Type B pancreatic cell (in vitro differentiated cells): ENCODE measurements at regions not wholly inside any gene's neighbourhood (a gene's known extent, or its start where the extent isn't known, plus 50 kb on each side); places are given as distances from the start of the nearest gene placed in this dataset.

Experiments used
- DNase-seq: peaks from one replicate; pipeline ENCODE4 v3.0.0; 2021; ENCODE audit warnings: mixed read lengths; ENCODE audit not compliant: unreplicated experiment; ENCODE audit errors: extremely low spot score
- H3K27ac Mint-ChIP-seq: 2 replicates; pipeline ENCODE4 v1.8.0; 2021; ENCODE audit warnings: mild to moderate bottlenecking, mixed read lengths
- H3K27me3 Mint-ChIP-seq: 2 replicates; pipeline ENCODE4 v1.8.0; 2021; ENCODE audit warnings: mixed read lengths
- H3K36me3 Mint-ChIP-seq: 2 replicates; pipeline ENCODE4 v1.8.0; 2021; ENCODE audit warnings: mixed read lengths
- H3K4me1 Mint-ChIP-seq: one replicate; pipeline ENCODE4 v1.8.0; 2021; ENCODE audit warnings: mixed read lengths; ENCODE audit not compliant: unreplicated experiment
- H3K4me3 Mint-ChIP-seq: 2 replicates; pipeline ENCODE4 v1.8.0; 2021; ENCODE audit warnings: mild to moderate bottlenecking, mixed read lengths
- H3K9me3 Mint-ChIP-seq: 2 replicates; pipeline ENCODE4 v1.8.0; 2021; ENCODE audit warnings: mixed read lengths
- TF ChIP-seq, protein P1 (sequence below): fragments of 200-600 bp; sonication (generic); conservative IDR thresholded peaks from 2 replicates; pipeline ENCODE4 v1.5.0; 2021; ENCODE audit warnings: antibody characterized with exemption, mild to moderate bottlenecking

DNA sequence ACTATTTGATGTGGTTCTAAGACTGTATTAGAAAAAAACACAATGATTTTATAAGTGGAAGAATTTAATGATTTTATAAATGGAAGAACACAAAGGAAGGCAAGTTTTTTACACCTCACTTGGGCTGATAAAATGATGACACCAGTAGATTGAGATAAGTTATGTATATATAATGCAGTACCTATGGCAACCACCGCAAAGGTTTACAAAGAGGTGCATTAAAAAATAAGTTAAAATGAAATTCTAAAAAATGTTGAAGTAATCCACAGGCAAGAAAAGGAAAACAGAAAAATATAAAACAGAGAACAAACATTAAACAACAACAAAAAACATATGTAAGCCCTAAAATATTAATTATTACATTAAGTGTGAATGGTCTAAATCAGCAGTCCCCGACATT, 490.9 kb upstream of the AADAT start:
- H3K4me3 Mint-ChIP-seq, result no peak overlapping the region
- H3K27me3 Mint-ChIP-seq, result no peaks in the 10 kb centered on the region
- no peaks in the 10 kb centered on the region for H3K36me3 Mint-ChIP-seq
- no peak overlapping the region for H3K27ac Mint-ChIP-seq
- no peak for DNase-seq
- peaks cover 6% of the 10 kb centered on the region for H3K9me3 Mint-ChIP-seq
- no peaks in the 10 kb centered on the region for H3K4me1 Mint-ChIP-seq
- TF ChIP-seq, protein P1, sequence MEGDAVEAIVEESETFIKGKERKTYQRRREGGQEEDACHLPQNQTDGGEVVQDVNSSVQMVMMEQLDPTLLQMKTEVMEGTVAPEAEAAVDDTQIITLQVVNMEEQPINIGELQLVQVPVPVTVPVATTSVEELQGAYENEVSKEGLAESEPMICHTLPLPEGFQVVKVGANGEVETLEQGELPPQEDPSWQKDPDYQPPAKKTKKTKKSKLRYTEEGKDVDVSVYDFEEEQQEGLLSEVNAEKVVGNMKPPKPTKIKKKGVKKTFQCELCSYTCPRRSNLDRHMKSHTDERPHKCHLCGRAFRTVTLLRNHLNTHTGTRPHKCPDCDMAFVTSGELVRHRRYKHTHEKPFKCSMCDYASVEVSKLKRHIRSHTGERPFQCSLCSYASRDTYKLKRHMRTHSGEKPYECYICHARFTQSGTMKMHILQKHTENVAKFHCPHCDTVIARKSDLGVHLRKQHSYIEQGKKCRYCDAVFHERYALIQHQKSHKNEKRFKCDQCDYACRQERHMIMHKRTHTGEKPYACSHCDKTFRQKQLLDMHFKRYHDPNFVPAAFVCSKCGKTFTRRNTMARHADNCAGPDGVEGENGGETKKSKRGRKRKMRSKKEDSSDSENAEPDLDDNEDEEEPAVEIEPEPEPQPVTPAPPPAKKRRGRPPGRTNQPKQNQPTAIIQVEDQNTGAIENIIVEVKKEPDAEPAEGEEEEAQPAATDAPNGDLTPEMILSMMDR, result peak; percentile 61

- H3K4me1 Mint-ChIP-seq, result no peaks in the 10 kb centered on the region
- H3K4me3 Mint-ChIP-seq, result no peak overlapping the region
- no peak for DNase-seq
- H3K27me3 Mint-ChIP-seq, result peaks cover 4% of the 10 kb centered on the region
- H3K27ac Mint-ChIP-seq, result no peak overlapping the region
- TF ChIP-seq, protein P1, result no peak
- no peaks in the 10 kb centered on the region for H3K36me3 Mint-ChIP-seq
- H3K9me3 Mint-ChIP-seq, result peaks cover 3% of the 10 kb centered on the region
Measured at GRCh38 chr4:170538821-170539473, 449.2 kb upstream of the AADAT start.

DNA sequence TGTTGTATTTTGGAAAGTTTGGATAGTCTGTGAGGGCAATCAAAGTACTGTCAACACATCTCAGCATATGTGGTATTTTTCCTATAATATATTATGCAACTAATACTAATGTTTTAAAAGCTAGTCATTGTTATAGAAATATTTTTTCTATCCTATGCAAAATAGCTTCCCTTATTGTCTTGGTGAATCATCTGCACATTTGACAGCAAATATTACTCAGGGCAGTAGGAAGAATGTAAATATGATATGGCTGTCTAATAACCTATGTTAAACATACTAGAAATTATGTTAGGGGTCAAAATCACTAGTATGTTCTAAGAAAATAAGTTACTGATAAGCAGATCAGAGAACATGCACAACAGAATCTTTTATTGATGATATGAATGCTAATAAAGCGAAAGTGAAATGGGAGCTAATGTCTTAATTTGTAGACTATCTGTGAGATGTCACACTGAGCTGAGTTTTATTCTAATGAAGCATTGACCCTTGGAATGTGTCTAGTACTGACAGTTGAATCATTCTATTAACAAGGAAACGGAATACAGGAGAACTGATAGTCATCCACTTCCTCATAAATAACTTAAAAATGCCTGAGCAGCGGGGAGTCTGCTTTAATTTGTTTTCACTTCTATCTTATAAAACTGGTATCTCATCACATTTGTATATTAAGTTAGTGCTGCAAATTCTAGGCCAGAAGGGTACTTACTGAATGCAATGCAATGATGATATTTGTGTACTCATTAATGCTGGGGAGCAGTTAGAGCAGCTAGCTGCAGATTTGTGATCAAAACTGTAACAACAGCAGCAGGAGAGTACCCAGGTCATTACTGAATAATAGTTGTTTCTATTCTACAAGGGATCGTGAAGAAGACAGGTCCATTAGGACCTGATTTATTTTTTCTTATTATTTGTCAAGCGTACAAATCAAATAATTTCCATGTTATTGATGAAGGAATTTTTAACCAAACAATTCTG, 440.3 kb upstream of the AADAT start:
- TF ChIP-seq, protein P1, result no peak
- H3K4me1 Mint-ChIP-seq, result no peaks in the 10 kb centered on the region
- H3K27ac Mint-ChIP-seq, result no peak overlapping the region
- H3K9me3 Mint-ChIP-seq, result no peaks in the 10 kb centered on the region
- no peak for DNase-seq
- H3K36me3 Mint-ChIP-seq, result no peaks in the 10 kb centered on the region
- peaks cover 4% of the 10 kb centered on the region for H3K27me3 Mint-ChIP-seq
- H3K4me3 Mint-ChIP-seq, result no peak overlapping the region

DNA sequence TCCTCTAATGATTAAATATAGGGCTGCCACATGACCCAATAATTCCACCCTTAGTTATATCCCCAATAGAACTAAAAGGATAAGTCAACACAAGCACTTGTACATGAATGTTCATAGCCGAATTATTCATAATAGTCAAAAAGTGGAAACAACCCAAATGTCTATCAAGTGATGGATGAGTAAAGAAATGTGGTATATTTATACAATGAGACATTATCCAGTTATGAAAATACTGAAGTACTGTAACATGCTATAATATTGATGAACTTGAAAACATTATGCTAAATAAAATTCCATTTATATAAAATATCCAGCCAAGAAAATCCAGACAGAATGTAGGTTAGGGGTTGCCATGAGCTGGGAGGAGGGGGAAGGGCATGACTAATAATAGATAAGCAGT, 436.7 kb upstream of the AADAT start:
- Mint-ChIP-seq H3K4me3 (no peak overlapping the region), H3K36me3 (no peaks in the 10 kb centered on the region), H3K27ac (no peak overlapping the region), H3K27me3 (no peaks in the 10 kb centered on the region), H3K4me1 (no peaks in the 10 kb centered on the region), H3K9me3 (no peaks in the 10 kb centered on the region)
- TF ChIP-seq, protein P1, result no peak
- no peak for DNase-seq

GRCh38 chr4:170522427-170522970, 432.7 kb upstream of the AADAT start:
- Mint-ChIP-seq H3K9me3 (no peaks in the 10 kb centered on the region), H3K4me3 (no peak overlapping the region), H3K4me1 (no peaks in the 10 kb centered on the region), H3K27me3 (no peaks in the 10 kb centered on the region), H3K27ac (no peak overlapping the region), H3K36me3 (no peaks in the 10 kb centered on the region)
- TF ChIP-seq, protein P1, result no peak
- DNase-seq, result no peak
